Ishikawa (cell line): ENCODE measurements at regions not wholly inside any gene's neighbourhood (a gene's known extent, or its start where the extent isn't known, plus 50 kb on each side); places are given as distances from the start of the nearest gene placed in this dataset.

Experiments used
- CEBPB ChIP-seq: IDR thresholded peaks from 2 replicates; pipeline ENCODE4 v1.6.1; 2012
- CREB1 ChIP-seq: IDR thresholded peaks from 2 replicates; pipeline ENCODE4 v1.6.1; 2012; ENCODE audit warnings: low read depth
- EGR1 ChIP-seq: IDR thresholded peaks from 2 replicates; pipeline ENCODE4 v1.6.1; 2012
- EP300 ChIP-seq: IDR thresholded peaks from 2 replicates; pipeline ENCODE4 v1.6.1; 2012; ENCODE audit warnings: borderline replicate concordance
- FOXM1 ChIP-seq: IDR thresholded peaks from 2 replicates; pipeline ENCODE4 v1.6.1; 2012; ENCODE audit warnings: low read depth, borderline replicate concordance
- MAX ChIP-seq: IDR thresholded peaks from 2 replicates; pipeline ENCODE4 v1.6.1; 2012
- NFIC ChIP-seq: IDR thresholded peaks from 2 replicates; pipeline ENCODE4 v1.6.1; 2012
- RAD21 ChIP-seq: IDR thresholded peaks from 2 replicates; pipeline ENCODE4 v1.6.1; 2012; ENCODE audit warnings: low read depth
- REST ChIP-seq: IDR thresholded peaks from 2 replicates; pipeline ENCODE4 v1.6.1; 2012; ENCODE audit warnings: low read depth, mild to moderate bottlenecking
- TAF1 ChIP-seq: IDR thresholded peaks from 2 replicates; pipeline ENCODE4 v1.6.1; 2012; ENCODE audit warnings: low read depth, mild to moderate bottlenecking
- TCF12 ChIP-seq: IDR thresholded peaks from 2 replicates; pipeline ENCODE4 v1.6.1; 2012; ENCODE audit warnings: low read depth
- TEAD4 ChIP-seq: IDR thresholded peaks from 2 replicates; pipeline ENCODE4 v1.6.1; 2012
- USF1 ChIP-seq: IDR thresholded peaks from 2 replicates; pipeline ENCODE4 v1.6.1; 2012
- YY1 ChIP-seq: IDR thresholded peaks from 2 replicates; pipeline ENCODE4 v1.6.1; 2012; ENCODE audit warnings: low read depth
- ZBTB7A ChIP-seq: IDR thresholded peaks from 2 replicates; pipeline ENCODE4 v1.6.1; 2012; ENCODE audit warnings: low read depth

GRCh38 chr15:39125904-39126303 is 455.0 kb upstream of the THBS1 start:
- TF ChIP-seq TCF12, result no peak
- no peak for TF ChIP-seq USF1
- no peak for TF ChIP-seq EGR1
- TF ChIP-seq TAF1, result no peak
- TF ChIP-seq ZBTB7A, result no peak
- peak; percentile 64 for TF ChIP-seq RAD21
- TF ChIP-seq YY1, result no peak
- TF ChIP-seq TEAD4, result no peak

- no peak for TF ChIP-seq REST
- no peak for TF ChIP-seq EGR1
- no peak for TF ChIP-seq ZBTB7A
- TF ChIP-seq TCF12, result 0 out of 2 replicates have a peak, but pooled peaks have one; percentile 22
- TF ChIP-seq TAF1, result no peak
- no peak for TF ChIP-seq RAD21
- peak; percentile 84 for TF ChIP-seq TEAD4
- peak; percentile 68 for TF ChIP-seq EP300
- TF ChIP-seq YY1, result no peak
- TF ChIP-seq USF1, result no peak
- no peak for TF ChIP-seq CREB1
- peak; percentile 61 for TF ChIP-seq NFIC
- no peak for TF ChIP-seq CEBPB
- TF ChIP-seq MAX, result no peak
- peak; percentile 67; the same call in 1 of the 2 replicates for TF ChIP-seq FOXM1
These were observed 453.6 kb upstream of the THBS1 start for GRCh38 chr15:39127151-39127790.

- no peak for TF ChIP-seq CREB1
- TF ChIP-seq USF1, result no peak
- TF ChIP-seq NFIC, result peak; percentile 81
- no peak for TF ChIP-seq EGR1
- TF ChIP-seq FOXM1, result peak; percentile 38
- no peak for TF ChIP-seq TAF1
- peak; percentile 19; the same call in 1 of the 2 replicates for TF ChIP-seq RAD21
- peak; percentile 75 for TF ChIP-seq TCF12
- TF ChIP-seq YY1, result no peak
- no peak for TF ChIP-seq CEBPB
- peak; percentile 83 for TF ChIP-seq TEAD4
- TF ChIP-seq ZBTB7A, result no peak
- no peak for TF ChIP-seq REST
- no peak; the same call in 1 of the 2 replicates for TF ChIP-seq MAX
- peak; percentile 75; the same call in 1 of the 2 replicates for TF ChIP-seq EP300
These were observed 452.8 kb upstream of the THBS1 start for GRCh38 chr15:39127925-39128617.

GRCh38 chr15:39128746-39129145 is 452.1 kb upstream of the THBS1 start:
- TF ChIP-seq TAF1 (no peak), ZBTB7A (no peak), FOXM1 (no peak), REST (no peak), EP300 (no peak), NFIC (no peak), TEAD4 (no peak), CEBPB (no peak), EGR1 (no peak), CREB1 (no peak)
